ENCODE measurements at regions not wholly inside any gene's neighbourhood (a gene's known extent, or its start where the extent isn't known, plus 50 kb on each side); places are given as distances from the start of the nearest gene placed in this dataset.

DNA sequence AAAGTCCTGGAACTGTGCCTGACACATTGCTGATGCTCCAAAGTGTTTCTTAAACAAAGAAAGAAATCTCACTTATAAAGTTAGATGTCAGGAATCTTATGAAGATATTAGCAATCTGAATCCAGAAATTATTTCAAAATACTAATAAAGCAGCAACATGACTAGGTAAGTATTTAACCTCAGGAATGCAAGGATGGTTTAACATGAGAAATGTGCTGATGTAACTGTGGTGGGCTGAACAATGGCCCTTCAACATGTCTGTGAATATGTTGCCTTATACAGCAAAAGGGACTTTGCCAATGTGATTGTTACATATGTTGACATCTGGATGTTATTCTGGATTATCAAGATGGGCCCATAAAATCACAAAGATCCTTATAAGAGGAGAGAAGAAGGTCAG lies 87.1 kb downstream of the TEX36 start:
- Histone ChIP-seq H3K9me3 (peaks cover 28% of the 10 kb centered on the region), H3K4me2 (no peak overlapping the region), H3K27ac (no peak overlapping the region), H3K4me3 (no peak overlapping the region), H3K4me1 (no peaks in the 10 kb centered on the region)
- POLR2A ChIA-PET: no interaction called here
- FAIRE-seq (no peak), ATAC-seq (no peak), DNase-seq (ENCODE audit: low read depth in 1 of 2, low spot score in 1 of 2) (no peak)
- CTCF ChIA-PET: no interaction called here
- TF ChIP-seq HOXB13 (CRISPR knock-in tag; IDR thresholded peaks at IDR 0.05; ENCODE audit: low read depth): no peak
- no peak for TF ChIP-seq MAFK (IDR thresholded peaks at IDR 0.05; ENCODE audit: partially characterized antibody)
- no peak for TF ChIP-seq ZC3H11A (IDR thresholded peaks at IDR 0.05)
- TF ChIP-seq RCOR1 (IDR thresholded peaks at IDR 0.05; ENCODE audit: low read depth, low read length): no peak
- no peak for TF ChIP-seq NPAS2 (CRISPR knock-in tag; IDR thresholded peaks at IDR 0.05; ENCODE audit: borderline replicate concordance)
- TF ChIP-seq, protein P1, sequence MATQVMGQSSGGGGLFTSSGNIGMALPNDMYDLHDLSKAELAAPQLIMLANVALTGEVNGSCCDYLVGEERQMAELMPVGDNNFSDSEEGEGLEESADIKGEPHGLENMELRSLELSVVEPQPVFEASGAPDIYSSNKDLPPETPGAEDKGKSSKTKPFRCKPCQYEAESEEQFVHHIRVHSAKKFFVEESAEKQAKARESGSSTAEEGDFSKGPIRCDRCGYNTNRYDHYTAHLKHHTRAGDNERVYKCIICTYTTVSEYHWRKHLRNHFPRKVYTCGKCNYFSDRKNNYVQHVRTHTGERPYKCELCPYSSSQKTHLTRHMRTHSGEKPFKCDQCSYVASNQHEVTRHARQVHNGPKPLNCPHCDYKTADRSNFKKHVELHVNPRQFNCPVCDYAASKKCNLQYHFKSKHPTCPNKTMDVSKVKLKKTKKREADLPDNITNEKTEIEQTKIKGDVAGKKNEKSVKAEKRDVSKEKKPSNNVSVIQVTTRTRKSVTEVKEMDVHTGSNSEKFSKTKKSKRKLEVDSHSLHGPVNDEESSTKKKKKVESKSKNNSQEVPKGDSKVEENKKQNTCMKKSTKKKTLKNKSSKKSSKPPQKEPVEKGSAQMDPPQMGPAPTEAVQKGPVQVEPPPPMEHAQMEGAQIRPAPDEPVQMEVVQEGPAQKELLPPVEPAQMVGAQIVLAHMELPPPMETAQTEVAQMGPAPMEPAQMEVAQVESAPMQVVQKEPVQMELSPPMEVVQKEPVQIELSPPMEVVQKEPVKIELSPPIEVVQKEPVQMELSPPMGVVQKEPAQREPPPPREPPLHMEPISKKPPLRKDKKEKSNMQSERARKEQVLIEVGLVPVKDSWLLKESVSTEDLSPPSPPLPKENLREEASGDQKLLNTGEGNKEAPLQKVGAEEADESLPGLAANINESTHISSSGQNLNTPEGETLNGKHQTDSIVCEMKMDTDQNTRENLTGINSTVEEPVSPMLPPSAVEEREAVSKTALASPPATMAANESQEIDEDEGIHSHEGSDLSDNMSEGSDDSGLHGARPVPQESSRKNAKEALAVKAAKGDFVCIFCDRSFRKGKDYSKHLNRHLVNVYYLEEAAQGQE (IDR thresholded peaks at IDR 0.05): no peak
- no peak for TF ChIP-seq HDAC2 (IDR thresholded peaks at IDR 0.05)
- no peak for TF ChIP-seq NFE2L2 (conservative IDR thresholded peaks at IDR 0.05; ENCODE audit: low read length)
- TF ChIP-seq JUN (IDR thresholded peaks at IDR 0.05): no peak
- no peak for TF ChIP-seq HOXA7 (CRISPR knock-in tag; IDR thresholded peaks at IDR 0.05)
- no peak for TF ChIP-seq JUNB (IDR thresholded peaks at IDR 0.05)
- TF ChIP-seq GATA3 (IDR thresholded peaks at IDR 0.05; ENCODE audit: borderline replicate concordance): no peak
- TF ChIP-seq, protein P2, sequence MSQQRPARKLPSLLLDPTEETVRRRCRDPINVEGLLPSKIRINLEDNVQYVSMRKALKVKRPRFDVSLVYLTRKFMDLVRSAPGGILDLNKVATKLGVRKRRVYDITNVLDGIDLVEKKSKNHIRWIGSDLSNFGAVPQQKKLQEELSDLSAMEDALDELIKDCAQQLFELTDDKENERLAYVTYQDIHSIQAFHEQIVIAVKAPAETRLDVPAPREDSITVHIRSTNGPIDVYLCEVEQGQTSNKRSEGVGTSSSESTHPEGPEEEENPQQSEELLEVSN (IDR thresholded peaks at IDR 0.05; ENCODE audit: borderline replicate concordance, low read depth): no peak
- TF ChIP-seq, protein P3, sequence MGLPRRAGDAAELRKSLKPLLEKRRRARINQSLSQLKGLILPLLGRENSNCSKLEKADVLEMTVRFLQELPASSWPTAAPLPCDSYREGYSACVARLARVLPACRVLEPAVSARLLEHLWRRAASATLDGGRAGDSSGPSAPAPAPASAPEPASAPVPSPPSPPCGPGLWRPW (IDR thresholded peaks at IDR 0.05): no peak
- no peak for TF ChIP-seq RNF2 (IDR thresholded peaks at IDR 0.05; ENCODE audit: borderline replicate concordance, low read depth)
- TF ChIP-seq, protein P4, sequence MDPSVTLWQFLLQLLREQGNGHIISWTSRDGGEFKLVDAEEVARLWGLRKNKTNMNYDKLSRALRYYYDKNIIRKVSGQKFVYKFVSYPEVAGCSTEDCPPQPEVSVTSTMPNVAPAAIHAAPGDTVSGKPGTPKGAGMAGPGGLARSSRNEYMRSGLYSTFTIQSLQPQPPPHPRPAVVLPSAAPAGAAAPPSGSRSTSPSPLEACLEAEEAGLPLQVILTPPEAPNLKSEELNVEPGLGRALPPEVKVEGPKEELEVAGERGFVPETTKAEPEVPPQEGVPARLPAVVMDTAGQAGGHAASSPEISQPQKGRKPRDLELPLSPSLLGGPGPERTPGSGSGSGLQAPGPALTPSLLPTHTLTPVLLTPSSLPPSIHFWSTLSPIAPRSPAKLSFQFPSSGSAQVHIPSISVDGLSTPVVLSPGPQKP (IDR thresholded peaks at IDR 0.05; ENCODE audit: low read depth, low read length): no peak
- TF ChIP-seq TFCP2L1 (CRISPR knock-in tag; IDR thresholded peaks at IDR 0.05): no peak
- no peak for TF ChIP-seq POLR2A (IDR thresholded peaks at IDR 0.05; ENCODE audit: low read length)
- no peak for TF ChIP-seq TP53 (CRISPR knock-in tag; IDR thresholded peaks at IDR 0.05)

DNA sequence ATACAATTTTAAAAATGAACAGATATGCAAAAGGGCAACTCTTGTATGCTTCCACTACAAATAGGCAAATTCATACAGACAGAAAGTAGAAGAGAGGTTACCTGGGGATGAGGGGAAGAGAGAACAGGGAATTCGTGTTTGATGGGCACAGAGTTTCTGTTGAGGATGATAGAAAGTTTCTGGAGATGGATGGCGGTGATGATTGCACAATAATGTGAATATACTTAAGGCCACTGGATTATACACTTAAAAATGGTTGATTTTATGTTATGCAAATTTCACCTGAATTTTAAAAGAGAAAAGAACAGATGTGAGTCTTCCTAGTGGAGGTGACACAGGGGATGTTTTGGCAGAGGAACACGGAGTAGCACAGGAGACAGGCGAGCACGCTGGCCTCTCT lies 89.3 kb downstream of the TEX36 start:
- H3K9me3 ChIP-seq: peaks cover 21% of the 10 kb centered on the region
- DNase-seq (ENCODE audit: low read depth in 1 of 2, low spot score in 1 of 2): no peak
- no peak for TF ChIP-seq CBX8 (IDR thresholded peaks at IDR 0.05)
- no peak for TF ChIP-seq CEBPB (IDR thresholded peaks at IDR 0.05)
- TF ChIP-seq, protein P5, sequence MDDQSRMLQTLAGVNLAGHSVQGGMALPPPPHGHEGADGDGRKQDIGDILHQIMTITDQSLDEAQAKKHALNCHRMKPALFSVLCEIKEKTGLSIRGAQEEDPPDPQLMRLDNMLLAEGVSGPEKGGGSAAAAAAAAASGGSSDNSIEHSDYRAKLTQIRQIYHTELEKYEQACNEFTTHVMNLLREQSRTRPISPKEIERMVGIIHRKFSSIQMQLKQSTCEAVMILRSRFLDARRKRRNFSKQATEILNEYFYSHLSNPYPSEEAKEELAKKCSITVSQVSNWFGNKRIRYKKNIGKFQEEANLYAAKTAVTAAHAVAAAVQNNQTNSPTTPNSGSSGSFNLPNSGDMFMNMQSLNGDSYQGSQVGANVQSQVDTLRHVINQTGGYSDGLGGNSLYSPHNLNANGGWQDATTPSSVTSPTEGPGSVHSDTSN (IDR thresholded peaks at IDR 0.05): no peak
- no peak for TF ChIP-seq HOXB13 (CRISPR knock-in tag; IDR thresholded peaks at IDR 0.05; ENCODE audit: low read depth)
- TF ChIP-seq BHLHE40 (IDR thresholded peaks at IDR 0.05; ENCODE audit: low read depth, low read length): no peak
- no peak for TF ChIP-seq ZFP36 (IDR thresholded peaks at IDR 0.05; ENCODE audit: borderline replicate concordance, partially characterized antibody)
- no peak for TF ChIP-seq RFX5 (IDR thresholded peaks at IDR 0.05)
- H3K4me1 ChIP-seq: no peaks in the 10 kb centered on the region
- no peak for FAIRE-seq
- CTCF ChIA-PET: interaction anchor here (0.7 to 1.1 kb wide), 2 partner anchors 16 to 41 kb away, joined by 3 to 4 read pairs; no protein-coding TSS in a partner anchor
- no peak for ATAC-seq
- H3K4me3 ChIP-seq: no peak overlapping the region
- POLR2A ChIA-PET: no interaction called here
- no peak overlapping the region for H3K4me2 ChIP-seq
- H3K27ac ChIP-seq: no peak overlapping the region
- 13% methylated on average over 5 of the region's 5 CpGs for WGBS (ENCODE audit: missing lambda C conversion rate)

Measured in A549 (cell line).